HEK293 (cell line): ENCODE measurements at regions not wholly inside any gene's neighbourhood (a gene's known extent, or its start where the extent isn't known, plus 50 kb on each side); places are given as distances from the start of the nearest gene placed in this dataset.
A peak's percentile ranks its signal among the peaks of the same experiment; 100 is the strongest.
"Not testable (repeated sequence)": the region's sequence is repeated elsewhere in the genome, so short reads cannot be mapped to it uniquely, and the experiment has no call there.

Experiments used
- CTCF ChIA-PET: fragments of 350-600 bp; formaldehyde crosslinking; extraction: SDS; loops from one replicate; lab custom pipeline; 2021; ENCODE audit warnings: antibody characterized with exemption; lab: Yijun Ruan, JAX
- POLR2A ChIA-PET: fragments of 300-600 bp; formaldehyde crosslinking; extraction: SDS; loops from one replicate; lab custom pipeline; 2020; ENCODE audit warnings: antibody characterized with exemption, inconsistent platforms; lab: Yijun Ruan, JAX
- H3K27ac ChIP-seq: fragments of 200-500 bp; sonication (Bioruptor generic); 2 replicates; pipeline ENCODE4 v1.5.1; 2014; ENCODE audit warnings: low read depth, low read length, control low read depth, inconsistent platforms; ENCODE audit errors: extremely low read depth
- H3K36me3 ChIP-seq, 2 experiments: fragments of 200-500 bp in 1 of 2; sonication (Bioruptor generic) in 1 of 2; 1 replicate in 1 of 2; 2 replicates in 1 of 2; pipeline ENCODE4 v1.5.1; 2014 to 2017; ENCODE audit warnings: inconsistent platforms in 2 of 2, low read length in 2 of 2; ENCODE audit not compliant: control insufficient read depth in 2 of 2, insufficient read depth in 1 of 2
- H3K4me1 ChIP-seq: fragments of 200-500 bp; sonication (Bioruptor generic); 2 replicates; pipeline ENCODE4 v1.5.1; 2014; ENCODE audit warnings: mild to moderate bottlenecking, low read length, inconsistent platforms; ENCODE audit not compliant: control insufficient read depth, insufficient read depth
- H3K4me3 ChIP-seq: 2 replicates; pipeline ENCODE4 v1.5.1; 2011; ENCODE audit warnings: low read depth, mild to moderate bottlenecking, control low read depth, low read length, moderate library complexity
- H3K9me3 ChIP-seq: fragments of 200-500 bp; sonication (Bioruptor generic); 2 replicates; pipeline ENCODE4 v1.5.1; 2014; ENCODE audit warnings: low read depth, low read length, inconsistent platforms; ENCODE audit not compliant: control insufficient read depth, insufficient read depth
- GLIS1 ChIP-seq: fragments of 450-650 bp; formaldehyde crosslinking; IDR thresholded peaks from 2 replicates; pipeline ENCODE4 v1.5.1; 2016; ENCODE audit warnings: missing biosample characterization, missing genetic modification characterization
- GLIS2 ChIP-seq: fragments of 450-650 bp; formaldehyde crosslinking; IDR thresholded peaks from 2 replicates; pipeline ENCODE4 v1.5.1; 2016; ENCODE audit warnings: missing biosample characterization, missing genetic modification characterization
- HOXC10 ChIP-seq: sonication (generic); formaldehyde crosslinking; IDR thresholded peaks from 2 replicates; pipeline ENCODE4 v1.8.1; 2023; ENCODE audit warnings: mild to moderate bottlenecking, missing genetic modification reagents
- SCRT2 ChIP-seq: fragments of 450-650 bp; formaldehyde crosslinking; IDR thresholded peaks from 2 replicates; pipeline ENCODE4 v1.5.1; 2016; ENCODE audit warnings: missing biosample characterization, missing genetic modification characterization
- YY2 ChIP-seq: fragments of 450-650 bp; formaldehyde crosslinking; IDR thresholded peaks from 2 replicates; pipeline ENCODE4 v1.5.1; 2016; ENCODE audit warnings: missing biosample characterization, missing genetic modification characterization
- ZFP3 ChIP-seq: fragments of 450-650 bp; formaldehyde crosslinking; IDR thresholded peaks from 2 replicates; pipeline ENCODE4 v1.5.1; 2016; ENCODE audit warnings: low read depth, missing biosample characterization, missing genetic modification characterization
- ZNF146 ChIP-seq: fragments of 450-650 bp; formaldehyde crosslinking; IDR thresholded peaks from 2 replicates; pipeline ENCODE4 v1.5.1; 2016; ENCODE audit warnings: missing biosample characterization, missing genetic modification characterization
- ZNF366 ChIP-seq: fragments of 450-650 bp; formaldehyde crosslinking; conservative IDR thresholded peaks from 2 replicates; pipeline ENCODE4 v1.5.1; 2016; ENCODE audit warnings: missing biosample characterization, missing genetic modification characterization
- ZNF423 ChIP-seq: fragments of 450-650 bp; formaldehyde crosslinking; IDR thresholded peaks from 2 replicates; pipeline ENCODE4 v1.5.1; 2016; ENCODE audit warnings: missing biosample characterization, missing genetic modification characterization
- ZNF555 ChIP-seq: fragments of 450-650 bp; formaldehyde crosslinking; conservative IDR thresholded peaks from 2 replicates; pipeline ENCODE4 v1.5.1; 2017; ENCODE audit warnings: missing biosample characterization, mild to moderate bottlenecking, missing genetic modification characterization, inconsistent platforms
- ZNF600 ChIP-seq: fragments of 450-650 bp; formaldehyde crosslinking; IDR thresholded peaks from 2 replicates; pipeline ENCODE4 v1.5.1; 2016; ENCODE audit warnings: missing biosample characterization, missing genetic modification characterization
- ZNF629 ChIP-seq: fragments of 450-650 bp; formaldehyde crosslinking; IDR thresholded peaks from 2 replicates; pipeline ENCODE4 v1.5.1; 2017; ENCODE audit warnings: missing biosample characterization, missing genetic modification characterization
- ZNF654 ChIP-seq: fragments of 450-650 bp; formaldehyde crosslinking; IDR thresholded peaks from 2 replicates; pipeline ENCODE4 v1.5.1; 2016; ENCODE audit warnings: low read depth, missing biosample characterization, missing genetic modification characterization
- ZNF677 ChIP-seq: fragments of 450-650 bp; IDR thresholded peaks from 2 replicates; pipeline ENCODE4 v1.5.0; 2018; ENCODE audit warnings: missing biosample characterization, mild to moderate bottlenecking, missing genetic modification characterization, moderate library complexity
- TF ChIP-seq, protein P1 (sequence below): fragments of 450-650 bp; formaldehyde crosslinking; IDR thresholded peaks from 2 replicates; pipeline ENCODE4 v1.5.1; 2016; ENCODE audit warnings: missing biosample characterization, missing genetic modification characterization, low read depth
- TF ChIP-seq, protein P2 (sequence below): fragments of 450-650 bp; formaldehyde crosslinking; IDR thresholded peaks from 2 replicates; pipeline ENCODE4 v1.5.1; 2016; ENCODE audit warnings: missing biosample characterization, missing genetic modification characterization

DNA sequence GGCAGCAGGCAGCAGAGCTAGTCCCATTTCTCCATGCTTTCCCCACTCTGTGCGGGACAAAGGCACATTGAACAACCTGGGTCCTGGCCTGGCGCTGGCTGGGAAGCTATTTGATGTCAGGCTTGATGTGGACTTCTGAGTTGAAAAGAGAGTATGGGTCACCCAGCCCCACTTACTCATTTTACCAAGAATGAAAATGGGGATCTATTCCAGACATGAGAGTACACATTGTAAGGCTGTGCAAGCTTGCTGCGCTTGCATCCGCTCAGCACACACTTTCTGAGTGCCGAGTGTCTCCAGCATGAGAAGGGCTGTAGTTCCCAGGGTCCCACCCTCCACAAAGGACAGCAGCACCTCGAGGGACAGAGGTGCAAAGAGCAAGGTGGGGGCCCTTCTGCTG, 71.7 kb upstream of the PLEKHG4B start:
- H3K27ac ChIP-seq, H3K9me3 ChIP-seq, H3K4me1 ChIP-seq, POLR2A ChIA-PET, H3K36me3 ChIP-seq, H3K4me3 ChIP-seq: not testable (repeated sequence)
- CTCF ChIA-PET = interaction anchor here (0.6 kb wide), 1 partner anchor 37 kb away, joined by 3 read pairs; no protein-coding TSS in a partner anchor

DNA sequence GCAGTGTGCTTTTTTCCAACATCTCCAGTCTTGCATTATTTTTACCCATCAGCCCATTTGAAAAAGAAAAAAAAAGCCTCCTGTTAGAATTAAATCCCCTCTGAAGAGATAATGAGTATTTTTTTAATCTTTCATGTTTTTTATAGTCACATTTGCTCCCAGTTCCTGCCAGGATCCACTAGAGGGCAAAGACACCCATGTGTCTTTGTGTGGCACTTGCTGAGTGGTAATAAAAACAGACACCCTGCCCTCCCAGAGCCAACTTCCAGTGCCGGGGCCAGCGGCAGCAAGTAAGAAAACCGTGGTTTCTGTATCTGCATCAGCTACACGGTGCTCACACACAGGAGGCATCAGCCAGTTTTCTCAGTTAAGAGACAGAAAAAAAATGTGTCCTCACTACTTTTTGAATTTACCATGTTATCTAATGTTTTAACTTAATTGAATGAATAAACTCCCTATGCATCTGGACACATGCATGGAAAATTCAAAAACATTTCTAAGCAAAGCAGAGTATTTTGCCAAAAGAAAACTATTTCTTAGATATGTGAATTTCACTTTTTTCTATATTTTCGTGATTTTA, 70.2 kb upstream of the PLEKHG4B start:
- POLR2A ChIA-PET = no interaction called here
- TF ChIP-seq GLIS1 (peak; percentile 71), ZNF654 (tag by site-specific recombination) (peak; percentile 37; the same call in 1 of the 2 replicates), ZNF677 (tag by site-specific recombination) (no peak), GLIS2 (tag by site-specific recombination) (0 out of 2 replicates have a peak, but pooled peaks have one; percentile 38), ZNF423 (tag by site-specific recombination) (0 out of 2 replicates have a peak, but pooled peaks have one; percentile 23), ZFP3 (no peak), ZNF555 (no peak)
- Histone ChIP-seq H3K9me3 (no peaks in the 10 kb centered on the region), H3K4me3 (no peak overlapping the region), H3K27ac (no peak overlapping the region), H3K36me3 (no peaks in the 10 kb centered on the region), H3K4me1 (no peaks in the 10 kb centered on the region; the same call in 1 of the 2 replicates)
- CTCF ChIA-PET = no interaction called here

DNA sequence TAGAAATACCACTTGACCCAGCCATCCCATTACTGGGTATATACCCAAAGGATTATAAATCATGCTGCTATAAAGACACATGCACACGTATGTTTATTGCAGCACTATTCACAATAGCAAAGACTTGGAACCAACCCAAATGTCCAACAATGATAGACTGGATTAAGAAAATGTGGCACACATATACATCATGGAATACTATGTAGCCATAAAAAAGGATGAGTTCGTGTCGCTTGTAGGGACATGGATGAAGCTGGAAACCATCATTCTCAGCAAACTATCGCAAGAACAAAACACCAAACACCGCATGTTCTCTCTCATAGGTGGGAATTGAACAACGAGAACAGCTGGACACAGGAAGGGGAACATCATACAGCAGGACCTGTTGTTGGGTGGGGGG, 68.1 kb upstream of the PLEKHG4B start:
- H3K4me1 ChIP-seq, H3K4me3 ChIP-seq, H3K9me3 ChIP-seq: not testable (repeated sequence)
- CTCF ChIA-PET = interaction anchor here (0.6 kb wide), 1 partner anchor 9 kb away, joined by 6 read pairs; no protein-coding TSS in a partner anchor
- peak; percentile 97 for TF ChIP-seq ZNF146 (tag by site-specific recombination)
- TF ChIP-seq, all 188 proteins: peak for 1; not testable (repeated sequence) for 187
- H3K27ac ChIP-seq, POLR2A ChIA-PET, H3K36me3 ChIP-seq: not testable (repeated sequence)

DNA sequence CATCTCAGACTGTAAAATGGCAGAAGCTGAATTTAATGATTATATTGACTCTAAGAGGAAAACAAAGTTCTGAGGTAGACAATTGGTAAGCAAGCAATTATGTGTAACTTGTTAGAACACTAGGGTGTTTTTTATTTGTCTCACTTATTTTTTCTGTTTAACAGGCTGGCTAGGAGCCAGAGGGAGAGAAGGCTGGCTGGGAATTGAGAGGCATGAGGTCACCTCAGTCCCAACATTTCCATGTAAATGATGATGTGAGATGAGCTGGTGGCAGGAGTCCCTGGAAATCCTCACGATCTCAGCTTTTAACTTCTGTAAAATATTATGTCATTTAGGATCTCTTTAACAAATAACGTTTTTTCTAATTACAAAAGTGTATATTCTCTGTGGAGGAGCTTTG, 66.9 kb upstream of the PLEKHG4B start:
- H3K9me3 ChIP-seq, POLR2A ChIA-PET, H3K27ac ChIP-seq, H3K4me3 ChIP-seq, H3K36me3 ChIP-seq, H3K4me1 ChIP-seq: not testable (repeated sequence)
- CTCF ChIA-PET = interaction anchor here (0.6 to 1.2 kb wide), 3 partner anchors 11 to 314 kb away, joined by 3 read pairs; no protein-coding TSS in a partner anchor
- TF ChIP-seq ZNF366 (tag by site-specific recombination) (peak; percentile 42; the same call in 1 of the 2 replicates), SCRT2 (tag by site-specific recombination) (0 out of 2 replicates have a peak, but pooled peaks have one; percentile 12), ZNF629 (tag by site-specific recombination) (peak; percentile 39; the same call in 1 of the 2 replicates), ZNF600 (tag by site-specific recombination) (0 out of 2 replicates have a peak, but pooled peaks have one; percentile 12)
- TF ChIP-seq, protein P1, sequence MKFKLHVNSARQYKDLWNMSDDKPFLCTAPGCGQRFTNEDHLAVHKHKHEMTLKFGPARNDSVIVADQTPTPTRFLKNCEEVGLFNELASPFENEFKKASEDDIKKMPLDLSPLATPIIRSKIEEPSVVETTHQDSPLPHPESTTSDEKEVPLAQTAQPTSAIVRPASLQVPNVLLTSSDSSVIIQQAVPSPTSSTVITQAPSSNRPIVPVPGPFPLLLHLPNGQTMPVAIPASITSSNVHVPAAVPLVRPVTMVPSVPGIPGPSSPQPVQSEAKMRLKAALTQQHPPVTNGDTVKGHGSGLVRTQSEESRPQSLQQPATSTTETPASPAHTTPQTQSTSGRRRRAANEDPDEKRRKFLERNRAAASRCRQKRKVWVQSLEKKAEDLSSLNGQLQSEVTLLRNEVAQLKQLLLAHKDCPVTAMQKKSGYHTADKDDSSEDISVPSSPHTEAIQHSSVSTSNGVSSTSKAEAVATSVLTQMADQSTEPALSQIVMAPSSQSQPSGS = peak; percentile 81

DNA sequence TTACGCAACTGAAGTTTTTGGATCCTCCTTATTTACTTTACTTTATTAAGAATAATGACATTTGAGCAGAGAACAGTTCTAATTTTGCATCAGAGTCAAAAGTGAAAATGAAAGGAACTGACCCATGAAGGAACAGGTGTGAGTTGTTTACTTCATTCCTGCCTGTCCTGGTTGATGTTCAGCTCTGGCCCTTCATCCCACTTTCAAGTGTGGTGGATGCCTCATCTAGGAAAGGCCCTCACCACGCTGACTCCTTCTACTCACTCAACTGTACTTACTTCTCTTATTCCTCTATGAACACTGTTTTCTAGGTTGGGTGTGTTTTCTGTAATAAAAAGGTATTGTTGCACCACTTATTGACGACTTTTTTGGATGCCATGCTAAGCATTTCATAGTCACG, 61.8 kb upstream of the PLEKHG4B start:
- H3K4me3 ChIP-seq = no peak overlapping the region
- POLR2A ChIA-PET = no interaction called here
- H3K27ac ChIP-seq = no peak overlapping the region
- no peaks in the 10 kb centered on the region for H3K36me3 ChIP-seq
- no peaks in the 10 kb centered on the region; the same call in 1 of the 2 replicates for H3K4me1 ChIP-seq
- TF ChIP-seq HOXC10 (CRISPR knock-in tag) (no peak), YY2 (tag by site-specific recombination) (no peak)
- TF ChIP-seq, protein P2, sequence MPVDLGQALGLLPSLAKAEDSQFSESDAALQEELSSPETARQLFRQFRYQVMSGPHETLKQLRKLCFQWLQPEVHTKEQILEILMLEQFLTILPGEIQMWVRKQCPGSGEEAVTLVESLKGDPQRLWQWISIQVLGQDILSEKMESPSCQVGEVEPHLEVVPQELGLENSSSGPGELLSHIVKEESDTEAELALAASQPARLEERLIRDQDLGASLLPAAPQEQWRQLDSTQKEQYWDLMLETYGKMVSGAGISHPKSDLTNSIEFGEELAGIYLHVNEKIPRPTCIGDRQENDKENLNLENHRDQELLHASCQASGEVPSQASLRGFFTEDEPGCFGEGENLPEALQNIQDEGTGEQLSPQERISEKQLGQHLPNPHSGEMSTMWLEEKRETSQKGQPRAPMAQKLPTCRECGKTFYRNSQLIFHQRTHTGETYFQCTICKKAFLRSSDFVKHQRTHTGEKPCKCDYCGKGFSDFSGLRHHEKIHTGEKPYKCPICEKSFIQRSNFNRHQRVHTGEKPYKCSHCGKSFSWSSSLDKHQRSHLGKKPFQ (tag by site-specific recombination) = no peak
- TF ChIP-seq, all 188 proteins: peak for 0
- no peaks in the 10 kb centered on the region for H3K9me3 ChIP-seq
- CTCF ChIA-PET = interaction anchor here (1.6 kb wide), 1 partner anchor 158 kb away, joined by 3 read pairs; no protein-coding TSS in a partner anchor

DNA sequence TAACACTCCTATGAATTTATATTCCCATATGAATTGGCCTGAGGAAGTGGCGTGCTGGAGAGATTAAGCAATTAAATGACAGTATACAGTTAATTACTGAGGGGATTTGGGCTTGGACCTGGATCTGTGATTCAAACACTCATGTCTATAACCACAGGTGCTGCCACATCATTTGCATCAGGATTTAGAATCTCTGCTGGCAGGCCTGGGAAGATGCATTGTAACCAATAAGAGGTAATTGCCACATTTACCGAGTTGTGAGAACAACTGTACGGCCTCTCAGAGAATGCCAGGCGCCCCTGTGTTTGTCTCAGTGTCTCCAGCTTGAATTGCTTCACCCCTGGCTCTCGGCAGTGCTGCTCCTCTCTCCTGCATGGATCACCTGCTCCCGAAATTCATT, 61.4 kb upstream of the PLEKHG4B start:
- H3K9me3 ChIP-seq, H3K4me3 ChIP-seq, H3K4me1 ChIP-seq, POLR2A ChIA-PET, H3K27ac ChIP-seq, H3K36me3 ChIP-seq: not testable (repeated sequence)
- CTCF ChIA-PET = interaction anchor here (1.6 kb wide), 1 partner anchor 158 kb away, joined by 3 read pairs; no protein-coding TSS in a partner anchor
